ENCODE measurements at regions not wholly inside any gene's neighbourhood (a gene's known extent, or its start where the extent isn't known, plus 50 kb on each side); places are given as distances from the start of the nearest gene placed in this dataset.
"Not testable (repeated sequence)": the region's sequence is repeated elsewhere in the genome, so short reads cannot be mapped to it uniquely, and the experiment has no call there.

DNA sequence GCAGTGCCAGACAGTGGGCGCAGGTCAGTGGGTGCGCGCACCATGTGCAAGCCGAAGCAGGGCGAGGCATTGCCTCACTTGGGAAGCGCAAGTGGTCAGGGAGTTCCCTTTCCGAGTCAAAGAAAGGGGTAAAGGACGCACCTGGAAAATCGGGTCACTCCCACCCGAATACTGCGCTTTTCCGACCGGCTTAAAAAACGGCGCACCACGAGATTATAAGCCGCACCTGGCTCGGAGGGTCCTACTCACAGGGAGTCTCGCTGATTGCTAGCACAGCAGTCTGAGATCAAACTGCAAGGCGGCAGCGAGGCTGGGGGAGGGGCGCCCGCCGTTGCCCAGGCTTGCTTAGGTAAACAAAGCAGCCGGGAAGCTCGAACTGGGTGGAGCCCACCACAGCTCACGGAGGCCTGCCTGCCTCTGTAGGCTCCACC lies 77.9 kb downstream of the NR4A2 start:
- DNase-seq: not testable (repeated sequence)

DNA sequence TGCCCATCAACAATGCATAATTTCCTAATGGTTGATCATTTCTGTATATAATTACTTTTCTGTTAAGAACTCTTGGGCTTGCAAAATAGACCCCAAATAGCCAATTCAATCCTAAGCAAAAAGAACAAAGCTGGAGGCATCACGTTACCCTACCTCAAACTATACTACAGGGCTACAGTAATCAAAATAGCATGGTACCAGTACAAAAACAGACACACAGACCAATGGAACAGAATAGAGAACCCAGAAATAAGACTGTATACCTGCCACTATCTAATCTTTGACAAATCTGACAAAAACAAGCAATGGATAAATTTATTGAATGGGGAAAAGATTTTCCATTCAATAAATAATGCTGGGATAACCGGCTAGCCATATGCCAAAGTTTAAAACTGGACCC lies 78.8 kb downstream of the NR4A2 start:
- no peak for DNase-seq

DNA sequence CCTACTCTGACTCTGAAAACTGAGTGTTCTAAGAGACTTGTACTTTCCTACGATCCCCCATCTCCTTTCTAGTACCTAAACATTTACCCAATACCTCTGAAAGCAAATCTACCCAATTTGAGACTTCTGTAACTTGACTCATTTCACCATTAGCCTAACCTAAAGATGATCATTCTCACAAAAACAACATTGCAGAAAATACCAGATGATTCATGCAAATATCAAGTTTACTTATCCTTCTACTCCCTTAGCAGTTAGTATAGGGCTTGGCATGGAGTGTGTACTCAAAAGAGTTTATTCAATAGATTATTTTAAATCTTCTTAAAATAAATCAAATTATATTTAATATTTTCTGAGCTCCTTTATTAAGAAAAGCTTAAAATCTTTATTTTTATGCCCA lies 89.6 kb downstream of the NR4A2 start:
- no peak for DNase-seq

DNA sequence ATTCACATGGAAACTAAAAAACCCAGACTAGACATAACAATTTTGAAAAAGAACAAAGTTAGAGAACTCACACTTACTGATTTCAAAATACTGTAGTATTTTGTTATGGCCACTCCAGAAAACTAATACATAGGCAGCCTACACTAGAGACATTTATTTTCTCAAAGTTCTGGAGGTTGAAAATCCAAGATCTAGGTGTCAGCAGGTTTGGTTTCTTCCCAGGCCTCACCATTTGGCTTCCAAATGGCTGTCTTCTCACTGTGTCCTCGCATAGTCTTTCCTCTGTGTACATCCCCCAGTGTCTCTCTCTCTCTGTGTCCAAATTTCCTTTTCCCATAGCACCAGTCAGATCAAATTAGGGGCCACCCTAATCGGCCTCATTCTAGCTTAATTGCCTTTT lies 95.0 kb downstream of the NR4A2 start:
- no peak for DNase-seq

DNA sequence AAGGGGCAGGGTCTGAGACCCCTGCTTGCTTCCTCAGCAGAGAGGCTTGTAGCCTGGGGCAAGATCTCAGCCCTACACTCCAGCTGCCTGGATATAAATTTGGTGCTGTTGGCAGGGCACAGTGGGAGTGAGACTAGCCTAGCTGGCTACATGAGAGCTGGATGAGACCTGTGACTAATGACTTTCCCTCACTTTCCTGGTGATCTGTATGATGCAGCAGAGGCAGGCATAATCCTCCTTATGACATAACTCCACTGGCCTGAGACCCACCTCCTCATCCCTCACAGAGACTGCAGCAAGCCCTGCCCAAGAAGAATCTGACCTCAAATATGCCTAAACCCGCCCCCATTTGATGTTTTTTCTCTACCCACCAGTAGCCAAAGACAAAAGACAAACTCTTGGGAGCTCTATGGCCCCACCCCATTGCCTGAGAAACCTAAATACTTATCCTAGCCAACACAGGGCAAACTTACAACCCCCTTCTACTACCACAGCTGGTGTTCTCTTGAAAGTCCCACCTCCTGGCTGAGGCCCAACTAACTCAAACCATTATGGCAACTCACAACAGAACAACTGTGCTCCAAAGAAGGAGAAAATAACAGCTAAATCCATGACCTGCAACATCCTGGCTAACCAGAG lies 102.7 kb downstream of the NR4A2 start:
- DNase-seq: no peak

DNA sequence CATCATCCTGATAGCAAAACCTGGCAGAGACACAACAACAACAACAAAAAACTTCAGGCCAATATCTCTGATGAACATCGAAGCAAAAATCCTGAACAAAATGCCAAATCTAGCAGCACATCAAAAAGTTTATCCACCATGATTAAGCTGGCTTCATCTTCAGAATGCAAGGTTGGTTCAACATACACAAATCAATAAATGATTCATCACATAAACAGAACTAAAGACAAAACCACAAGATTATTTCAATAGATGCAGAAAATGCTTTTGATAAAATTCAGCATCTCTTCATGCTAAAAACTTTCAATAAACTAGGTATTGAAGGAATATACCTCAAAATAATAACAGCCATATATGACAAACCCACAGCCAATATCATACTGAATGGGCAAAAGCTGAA lies 109.2 kb downstream of the NR4A2 start:
- not testable (repeated sequence) for DNase-seq

DNA sequence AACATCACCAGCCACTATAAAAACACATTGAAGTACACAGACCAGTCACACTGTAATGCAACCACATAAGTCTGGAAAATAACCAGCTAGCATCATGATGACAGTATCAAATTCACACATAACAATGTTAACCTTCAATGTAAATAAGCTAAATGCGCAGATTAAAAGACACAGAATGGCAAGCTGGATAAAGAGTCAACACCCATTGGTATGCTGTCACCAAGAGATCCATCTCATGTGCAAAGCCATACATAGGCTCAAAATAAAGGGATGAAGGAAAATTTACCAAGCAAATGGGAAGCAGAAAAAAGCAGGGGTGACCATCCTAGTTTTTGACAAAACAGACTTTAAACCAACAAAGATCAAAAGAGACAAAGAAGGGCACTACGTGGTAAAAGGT lies 110.8 kb downstream of the NR4A2 start:
- no peak for DNase-seq

DNA sequence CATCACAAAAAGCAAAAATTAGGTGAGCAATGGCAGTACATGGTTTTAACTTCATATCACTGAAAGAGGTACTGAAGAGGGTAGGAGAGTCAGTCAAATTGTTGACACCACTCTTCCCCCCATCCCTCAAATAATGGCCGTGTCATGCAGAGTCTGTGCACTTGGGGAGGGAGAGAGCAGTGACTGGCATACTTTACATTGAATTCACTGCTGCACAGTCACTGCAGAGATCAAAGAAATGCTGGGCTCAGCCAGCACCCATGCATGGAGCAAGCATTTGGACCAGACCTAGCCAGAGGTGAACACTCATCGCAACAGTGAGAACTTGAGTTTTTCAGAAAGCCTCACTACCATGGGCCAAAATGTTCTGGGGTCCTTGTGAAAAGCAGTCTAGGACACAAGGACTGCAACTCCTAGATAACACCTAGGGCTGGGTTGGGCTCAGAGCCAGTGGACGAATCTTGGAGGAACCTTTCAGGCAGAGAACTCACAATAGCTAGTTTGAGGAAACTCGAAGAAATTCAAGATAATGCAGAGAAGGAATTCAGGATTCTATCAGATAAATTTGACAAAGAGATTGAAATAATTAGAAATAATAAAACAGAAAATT lies 112.9 kb downstream of the NR4A2 start:
- DNase-seq: no peak

DNA sequence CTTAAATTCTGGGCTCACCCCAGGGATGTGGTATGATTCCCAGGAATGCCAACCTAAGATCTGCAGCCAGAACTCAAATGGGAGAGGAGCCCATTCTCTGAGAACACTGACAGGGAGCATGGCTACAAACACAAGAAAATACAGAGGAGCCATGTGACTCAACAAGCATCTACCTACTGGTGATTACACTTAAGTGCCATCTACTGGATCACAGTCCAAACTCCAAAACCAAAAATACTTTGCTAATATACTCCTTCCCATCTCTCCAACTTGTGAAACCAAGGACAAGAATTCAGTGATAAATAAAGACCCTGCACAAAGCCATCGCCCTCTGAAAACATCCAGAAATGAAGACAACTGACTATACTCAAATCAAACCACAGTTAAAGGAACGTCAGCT lies 116.9 kb downstream of the NR4A2 start:
- no peak for DNase-seq

DNA sequence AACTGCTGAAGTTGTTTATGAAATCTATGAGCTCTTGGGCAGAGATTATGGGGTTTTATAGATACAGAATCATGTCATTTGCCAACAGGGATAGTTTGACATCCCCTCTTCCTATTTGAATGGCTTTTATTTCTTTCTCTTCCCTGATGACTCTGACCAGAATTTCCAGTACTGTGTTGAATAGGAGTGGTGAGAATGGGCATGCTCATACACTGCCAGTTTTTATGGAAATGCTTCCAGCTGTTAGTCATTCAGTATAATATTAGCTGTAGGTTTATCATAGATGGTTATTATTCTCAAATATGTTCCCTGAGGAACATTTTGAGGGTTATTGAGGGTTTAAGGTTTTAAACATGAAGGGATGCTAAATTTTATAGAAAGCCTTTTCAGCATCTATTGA lies 121.2 kb downstream of the NR4A2 start:
- no peak for DNase-seq

DNA sequence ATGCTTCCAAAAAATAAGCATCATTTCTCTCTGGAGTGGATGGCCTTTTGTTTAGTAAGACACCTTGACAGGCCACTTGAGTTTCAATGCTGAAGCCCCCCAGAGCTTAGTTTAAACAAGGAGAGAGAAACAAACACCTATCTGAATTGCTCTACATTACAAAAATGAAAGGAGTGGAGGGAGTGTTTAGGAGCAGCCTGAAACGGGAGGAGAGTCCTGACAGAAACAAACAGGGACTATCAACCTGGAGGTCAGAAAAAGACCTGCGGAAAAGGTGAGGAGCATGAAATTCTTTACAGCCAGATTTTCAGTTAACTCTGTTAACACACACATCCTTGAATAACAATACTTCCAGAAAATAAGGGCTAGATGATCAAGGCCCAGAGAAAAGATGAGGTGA lies 126.2 kb downstream of the NR4A2 start:
- DNase-seq: no peak

DNA sequence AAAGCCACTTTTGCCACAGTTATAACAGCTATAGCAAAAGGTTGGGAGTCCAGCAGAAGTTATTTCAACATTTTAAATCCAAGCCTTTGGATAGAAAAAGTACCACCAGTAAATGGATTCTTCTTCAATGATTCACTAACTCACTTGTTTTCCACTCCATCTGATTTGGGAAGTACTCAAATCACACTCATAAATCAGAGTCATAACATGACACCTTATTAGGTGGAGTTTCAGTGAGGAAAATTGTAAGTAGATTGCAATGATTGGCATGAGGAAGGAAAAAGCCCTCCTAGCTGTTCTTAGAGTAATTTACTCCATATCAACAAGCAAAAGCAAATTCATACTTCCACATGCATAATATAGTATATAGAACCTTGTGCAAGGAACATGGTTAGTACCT lies 132.9 kb downstream of the NR4A2 start:
- DNase-seq: no peak

DNA sequence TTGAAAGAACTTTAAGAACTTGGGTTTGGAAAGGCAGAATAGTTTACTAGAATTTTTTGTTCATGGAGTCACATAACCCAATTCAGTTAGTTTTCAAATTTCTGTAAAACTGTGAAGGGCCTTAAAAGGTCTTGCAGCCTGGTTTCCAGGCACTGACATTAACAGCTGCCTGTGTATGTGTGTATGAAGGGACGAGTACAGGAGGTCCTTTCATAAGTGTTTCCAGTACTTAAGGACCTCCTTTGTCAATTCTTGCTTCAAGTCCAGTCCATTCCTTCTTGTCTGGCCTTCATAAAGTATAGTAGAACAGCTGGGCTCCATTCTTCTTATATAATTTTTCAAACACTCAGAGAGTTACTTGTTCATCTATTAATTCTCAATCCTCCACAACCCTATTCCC lies 136.5 kb downstream of the NR4A2 start:
- DNase-seq: no peak

DNA sequence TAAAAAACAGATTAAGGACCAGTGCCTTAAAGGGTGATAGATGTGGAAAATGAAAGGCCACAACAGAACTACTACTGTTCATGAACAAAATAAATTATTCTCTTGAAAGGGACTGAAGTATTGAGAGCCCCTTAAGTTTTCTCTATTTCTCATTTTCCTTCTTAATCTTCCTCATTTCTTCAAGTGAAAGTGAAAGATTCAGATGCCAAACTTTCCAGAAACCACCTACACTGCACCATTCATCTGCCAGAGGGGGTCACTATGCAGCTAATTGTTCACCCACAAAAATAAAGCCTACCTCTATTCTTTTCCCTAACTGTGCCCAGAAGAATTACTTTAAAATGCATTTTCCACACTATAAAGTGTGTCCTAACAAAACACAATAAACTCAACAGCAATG lies 140.1 kb downstream of the NR4A2 start:
- DNase-seq: no peak

DNA sequence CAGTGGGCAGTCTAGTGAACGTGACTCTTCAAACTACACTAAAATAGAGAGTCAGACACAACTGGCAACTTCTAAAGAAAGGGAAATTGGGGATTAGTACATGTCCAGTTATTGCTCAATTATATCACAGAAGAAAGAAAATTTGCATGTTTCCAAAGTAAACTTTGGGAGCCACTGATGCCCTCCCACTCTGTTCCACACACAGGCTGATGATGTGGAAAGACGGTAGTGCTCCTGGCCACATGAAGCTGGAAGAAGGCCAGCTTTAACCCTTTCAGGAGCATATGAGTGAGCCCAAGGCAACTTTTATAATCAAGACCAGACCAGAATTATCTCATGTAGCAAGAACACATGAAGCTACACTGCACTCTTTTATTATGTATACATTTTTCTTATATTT lies 141.0 kb downstream of the NR4A2 start:
- no peak for DNase-seq

DNA sequence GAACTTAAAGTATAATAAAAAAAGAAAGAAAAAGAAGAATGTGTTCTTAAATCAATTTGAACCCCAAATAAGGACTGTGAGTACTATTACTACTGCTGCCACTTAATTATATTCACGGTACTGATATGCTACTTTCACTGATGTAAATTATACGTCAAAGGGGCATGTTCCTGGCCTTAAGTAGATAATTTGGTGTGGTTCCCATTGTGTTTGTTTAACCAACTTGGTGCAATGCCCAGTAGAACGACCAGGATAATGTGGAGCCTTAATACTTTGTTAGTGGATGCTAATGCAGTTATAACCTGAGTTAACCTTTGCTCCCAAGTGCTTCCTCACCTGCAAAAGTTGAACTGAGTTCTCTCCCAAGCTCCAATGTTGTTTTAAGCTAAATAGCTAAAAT lies 142.0 kb downstream of the NR4A2 start:
- DNase-seq: no peak

DNA sequence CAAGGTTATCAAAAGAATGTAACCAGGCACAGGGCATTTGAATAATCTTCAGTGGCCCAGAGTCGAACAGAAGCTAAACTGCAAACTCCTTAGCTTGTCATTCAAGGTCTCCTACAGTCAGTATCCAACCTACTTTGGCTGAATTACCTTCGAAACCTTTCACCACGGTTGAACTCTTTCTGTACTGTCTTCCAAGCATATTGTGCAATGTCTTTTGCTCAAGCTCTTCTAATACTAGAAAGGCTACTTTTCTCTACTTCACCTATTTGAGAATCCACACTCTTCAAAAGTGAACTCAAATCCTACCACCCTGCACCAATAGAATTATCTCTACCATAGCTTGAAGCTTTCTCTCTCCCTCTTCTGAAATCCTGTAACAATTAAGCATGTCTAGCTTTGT lies 142.9 kb downstream of the NR4A2 start:
- DNase-seq: no peak

DNA sequence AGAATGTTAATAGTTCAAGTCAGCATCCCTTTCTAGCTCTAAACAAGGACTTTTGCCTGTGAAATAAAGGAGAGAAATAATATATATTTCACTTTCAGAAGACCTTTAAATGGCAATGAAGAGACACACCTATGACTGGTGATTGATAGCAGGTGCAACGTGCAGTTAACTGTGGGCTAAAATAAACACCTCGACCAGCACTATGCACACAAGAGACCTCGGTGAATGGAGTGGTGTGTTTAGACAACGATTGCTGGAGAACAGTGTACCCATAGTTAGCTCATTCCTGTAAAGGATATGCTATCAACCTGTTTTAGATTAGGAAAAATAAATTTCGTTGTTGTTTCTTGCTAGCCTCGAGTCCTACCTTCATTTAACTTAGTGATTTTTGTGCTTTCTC lies 143.4 kb downstream of the NR4A2 start:
- no peak for DNase-seq

DNA sequence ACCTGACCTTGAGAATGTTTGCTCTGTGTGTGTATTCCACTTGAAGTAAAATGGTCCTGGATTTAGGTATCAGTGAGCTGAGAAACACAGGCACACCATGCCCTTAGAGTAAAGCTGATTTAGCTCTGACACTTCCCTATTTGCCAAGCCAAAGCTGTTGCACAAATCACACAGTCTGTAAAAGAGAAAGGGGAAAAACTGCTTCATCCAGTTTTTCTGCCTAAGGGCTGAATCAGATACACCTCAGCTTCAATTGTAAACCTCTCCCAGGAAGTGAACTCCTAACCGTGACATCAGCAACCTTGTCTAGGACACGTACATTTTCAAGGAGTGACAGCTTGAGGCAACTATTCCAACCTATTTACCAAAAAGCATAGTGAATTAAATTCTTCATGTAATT lies 150.4 kb downstream of the NR4A2 start:
- no peak for DNase-seq

DNA sequence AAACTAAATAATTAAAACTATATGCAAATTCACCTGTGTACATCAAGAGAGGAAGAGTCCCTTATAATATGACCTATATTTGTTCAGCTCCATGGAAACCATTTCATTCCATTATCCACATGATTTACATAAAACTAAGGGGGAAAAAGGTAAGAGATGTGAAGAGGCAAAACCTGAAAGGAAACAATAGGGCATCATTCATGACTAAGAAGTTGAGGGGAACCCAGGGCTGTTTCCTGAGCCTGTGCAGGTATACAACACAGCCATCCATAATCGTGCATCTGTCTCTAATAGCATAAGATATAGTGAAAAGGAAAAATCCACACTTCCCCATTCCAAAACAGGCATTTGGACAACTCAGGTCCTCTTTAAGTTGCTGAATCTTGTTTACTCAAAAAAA lies 151.3 kb downstream of the NR4A2 start:
- DNase-seq: no peak

DNA sequence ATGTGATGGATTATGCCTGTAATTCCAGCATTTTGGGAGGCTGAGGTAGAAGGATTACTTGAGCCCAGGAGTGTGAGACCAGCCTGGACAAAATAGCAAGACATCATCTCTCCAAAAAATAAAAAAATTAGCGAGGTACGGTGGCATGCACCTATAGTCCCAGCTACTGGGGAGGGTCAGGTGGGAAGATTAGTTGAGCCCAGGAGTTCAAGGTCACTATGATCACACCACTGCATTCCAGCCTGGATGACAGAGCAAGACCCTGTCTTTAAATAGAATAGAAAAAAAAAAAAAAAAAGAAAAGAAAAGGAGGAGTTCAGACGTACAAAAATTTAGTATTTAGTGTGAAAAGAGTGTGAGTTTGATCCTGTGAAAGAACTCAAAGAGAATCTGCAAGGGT lies 154.9 kb downstream of the NR4A2 start:
- no peak for DNase-seq

DNA sequence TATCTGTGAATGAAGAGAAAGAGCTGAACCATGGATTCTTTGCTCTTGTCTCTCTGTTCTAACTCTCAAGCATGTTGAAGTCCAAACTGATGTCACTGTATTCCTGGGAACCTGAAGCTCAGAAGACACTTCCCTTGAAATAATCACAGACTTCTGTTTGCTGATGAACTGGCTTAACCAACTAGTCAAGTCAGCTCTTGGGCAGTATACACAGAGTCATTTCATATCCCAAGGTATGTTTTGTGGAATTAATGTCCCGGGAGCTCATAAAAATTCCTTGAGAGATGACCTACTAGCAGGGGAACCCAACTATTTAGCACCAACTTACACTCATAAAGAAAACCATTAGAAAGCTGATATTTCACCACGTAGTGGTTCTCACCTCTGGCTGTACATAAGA lies 156.6 kb downstream of the NR4A2 start:
- no peak for DNase-seq

DNA sequence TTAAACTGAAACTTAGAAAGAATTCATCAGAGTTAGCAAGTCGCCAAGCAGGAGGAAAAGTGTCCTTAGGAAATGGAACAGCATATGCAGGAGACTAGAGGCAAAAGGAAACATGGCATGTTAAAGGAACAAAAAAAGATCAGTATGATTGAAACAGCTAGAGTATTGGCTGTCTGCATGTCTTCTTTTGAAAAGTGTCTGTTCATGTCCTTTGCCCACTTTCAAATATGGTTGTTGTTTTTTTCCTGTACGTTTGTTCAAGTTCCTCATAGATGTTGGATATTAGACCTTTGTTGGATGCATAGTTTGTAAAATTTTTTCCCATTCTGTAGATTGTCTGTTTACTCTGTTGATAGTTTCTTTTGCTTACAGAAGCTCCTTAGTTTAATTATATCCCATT lies 161.6 kb downstream of the NR4A2 start:
- no peak for DNase-seq

DNA sequence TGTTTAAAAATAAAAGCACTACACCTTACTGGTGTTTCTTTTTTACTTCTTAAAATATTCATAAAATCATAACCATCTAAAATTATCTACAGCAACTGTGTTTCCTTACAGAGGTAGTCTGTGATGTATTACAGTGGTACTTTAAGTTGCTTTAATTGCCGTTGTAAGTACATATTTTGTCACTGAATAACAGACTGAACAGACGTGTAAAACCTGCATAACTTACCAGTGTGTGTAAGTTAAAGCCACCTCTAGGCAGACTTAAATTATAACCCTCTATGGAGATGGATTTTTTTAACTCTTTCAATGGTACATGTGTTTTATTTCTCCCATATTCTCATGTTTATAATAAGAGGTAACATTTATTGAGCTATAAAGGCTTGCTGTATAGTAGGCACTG lies 166.8 kb downstream of the NR4A2 start:
- no peak for DNase-seq

Measured in anterior cingulate cortex (tissue), 58 donors.